ENCODE measurements at regions not wholly inside any gene's neighbourhood (a gene's known extent, or its start where the extent isn't known, plus 50 kb on each side); places are given as distances from the start of the nearest gene placed in this dataset.

DNA sequence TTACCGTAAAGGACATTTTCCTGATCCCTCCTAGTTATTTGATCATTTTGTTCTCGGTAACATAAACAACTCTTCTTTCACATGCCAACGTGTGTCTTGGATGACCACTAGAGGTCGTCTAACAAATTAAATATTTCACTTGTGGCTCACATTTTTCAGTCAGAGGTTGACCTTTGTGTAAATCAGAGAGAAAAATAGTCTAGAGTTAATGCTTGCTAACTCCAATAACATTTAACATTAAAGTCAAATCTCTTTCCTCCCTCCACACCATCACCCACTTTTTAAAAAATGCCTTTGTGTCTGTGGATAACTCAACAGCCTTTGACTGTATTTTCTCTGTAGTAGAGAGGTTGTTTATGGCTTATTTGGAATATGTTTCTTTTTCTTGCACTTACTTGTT lies 220.5 kb upstream of the B3GALT2 start:
- no peaks in the 10 kb centered on the region for H3K9me3 ChIP-seq (ENCODE audit: insufficient read depth, low read depth, low read length)
- H3K4me1 ChIP-seq (ENCODE audit: insufficient read depth, low read length, poor library complexity, severe bottlenecking), result no peaks in the 10 kb centered on the region
- H3K9me2 ChIP-seq (replicated peaks; ENCODE audit: low read depth, low read length), result no peaks in the 10 kb centered on the region
- no peak overlapping the region for H3K4me3 ChIP-seq (ENCODE audit: low read length, poor library complexity, severe bottlenecking)
- peak overlapping the region; percentile 39; the same call in 1 of the 2 replicates for H2AFZ ChIP-seq (ENCODE audit: low read length)
- H3K27me3 ChIP-seq (ENCODE audit: insufficient read depth, low read length, poor library complexity, severe bottlenecking), result no peaks in the 10 kb centered on the region
- H4K20me1 ChIP-seq (ENCODE audit: insufficient read depth, low read length, poor library complexity, severe bottlenecking), result no peaks in the 10 kb centered on the region
- H3K9ac ChIP-seq (ENCODE audit: low read depth, low read length, poor library complexity, severe bottlenecking), result no peak overlapping the region
- H3K36me3 ChIP-seq (ENCODE audit: insufficient read depth, low read length), result no peaks in the 10 kb centered on the region
- H3K79me2 ChIP-seq (ENCODE audit: insufficient read depth, low read length), result no peaks in the 10 kb centered on the region
- H3K4me2 ChIP-seq (ENCODE audit: low read depth, low read length, poor library complexity, severe bottlenecking), result no peak overlapping the region
- H3F3A ChIP-seq (ENCODE audit: low read depth), result no peaks in the 10 kb centered on the region
- no peak for TF ChIP-seq EZH2phosphoT487 (IDR thresholded peaks at IDR 0.05; ENCODE audit: borderline replicate concordance)
- TF ChIP-seq, protein P1, sequence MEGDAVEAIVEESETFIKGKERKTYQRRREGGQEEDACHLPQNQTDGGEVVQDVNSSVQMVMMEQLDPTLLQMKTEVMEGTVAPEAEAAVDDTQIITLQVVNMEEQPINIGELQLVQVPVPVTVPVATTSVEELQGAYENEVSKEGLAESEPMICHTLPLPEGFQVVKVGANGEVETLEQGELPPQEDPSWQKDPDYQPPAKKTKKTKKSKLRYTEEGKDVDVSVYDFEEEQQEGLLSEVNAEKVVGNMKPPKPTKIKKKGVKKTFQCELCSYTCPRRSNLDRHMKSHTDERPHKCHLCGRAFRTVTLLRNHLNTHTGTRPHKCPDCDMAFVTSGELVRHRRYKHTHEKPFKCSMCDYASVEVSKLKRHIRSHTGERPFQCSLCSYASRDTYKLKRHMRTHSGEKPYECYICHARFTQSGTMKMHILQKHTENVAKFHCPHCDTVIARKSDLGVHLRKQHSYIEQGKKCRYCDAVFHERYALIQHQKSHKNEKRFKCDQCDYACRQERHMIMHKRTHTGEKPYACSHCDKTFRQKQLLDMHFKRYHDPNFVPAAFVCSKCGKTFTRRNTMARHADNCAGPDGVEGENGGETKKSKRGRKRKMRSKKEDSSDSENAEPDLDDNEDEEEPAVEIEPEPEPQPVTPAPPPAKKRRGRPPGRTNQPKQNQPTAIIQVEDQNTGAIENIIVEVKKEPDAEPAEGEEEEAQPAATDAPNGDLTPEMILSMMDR (conservative IDR thresholded peaks at IDR 0.05; ENCODE audit: low read length), result peak; percentile 84

DNA sequence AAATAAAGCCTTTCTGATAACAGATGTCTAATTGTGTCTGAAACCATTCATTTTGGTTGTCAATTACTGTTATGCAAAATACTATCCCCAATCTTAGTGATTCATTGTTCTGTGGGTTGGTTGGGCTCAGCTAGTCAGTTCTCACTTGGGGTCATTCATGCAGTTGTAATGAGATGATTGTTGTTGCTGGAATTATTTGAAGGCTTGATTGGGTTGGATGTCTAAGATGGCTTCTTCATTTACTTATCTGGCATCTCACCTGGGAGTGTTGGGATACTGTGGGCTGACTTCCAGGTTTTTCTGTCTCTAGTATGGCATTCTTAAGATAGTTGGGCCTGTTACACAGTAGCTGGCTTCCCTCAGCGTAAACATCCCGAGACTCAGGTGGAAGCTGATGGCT lies 217.8 kb upstream of the B3GALT2 start:
- Histone ChIP-seq H3K4me2 (ENCODE audit: low read depth, low read length, poor library complexity, severe bottlenecking) (no peak overlapping the region), H2AFZ (ENCODE audit: low read length) (no peak overlapping the region), H3K9me2 (replicated peaks; ENCODE audit: low read depth, low read length) (no peaks in the 10 kb centered on the region), H3K9ac (ENCODE audit: low read depth, low read length, poor library complexity, severe bottlenecking) (no peak overlapping the region), H3F3A (ENCODE audit: low read depth) (no peaks in the 10 kb centered on the region), H3K79me2 (ENCODE audit: insufficient read depth, low read length) (no peaks in the 10 kb centered on the region), H3K27me3 (ENCODE audit: insufficient read depth, low read length, poor library complexity, severe bottlenecking) (no peaks in the 10 kb centered on the region), H4K20me1 (ENCODE audit: insufficient read depth, low read length, poor library complexity, severe bottlenecking) (no peaks in the 10 kb centered on the region), H3K36me3 (ENCODE audit: insufficient read depth, low read length) (no peaks in the 10 kb centered on the region), H3K4me1 (ENCODE audit: insufficient read depth, low read length, poor library complexity, severe bottlenecking) (no peaks in the 10 kb centered on the region), H3K9me3 (ENCODE audit: insufficient read depth, low read depth, low read length) (no peaks in the 10 kb centered on the region), H3K4me3 (ENCODE audit: low read length, poor library complexity, severe bottlenecking) (no peak overlapping the region)
- TF ChIP-seq, protein P1 (conservative IDR thresholded peaks at IDR 0.05; ENCODE audit: low read length), result no peak
- no peak for TF ChIP-seq EZH2phosphoT487 (IDR thresholded peaks at IDR 0.05; ENCODE audit: borderline replicate concordance)

DNA sequence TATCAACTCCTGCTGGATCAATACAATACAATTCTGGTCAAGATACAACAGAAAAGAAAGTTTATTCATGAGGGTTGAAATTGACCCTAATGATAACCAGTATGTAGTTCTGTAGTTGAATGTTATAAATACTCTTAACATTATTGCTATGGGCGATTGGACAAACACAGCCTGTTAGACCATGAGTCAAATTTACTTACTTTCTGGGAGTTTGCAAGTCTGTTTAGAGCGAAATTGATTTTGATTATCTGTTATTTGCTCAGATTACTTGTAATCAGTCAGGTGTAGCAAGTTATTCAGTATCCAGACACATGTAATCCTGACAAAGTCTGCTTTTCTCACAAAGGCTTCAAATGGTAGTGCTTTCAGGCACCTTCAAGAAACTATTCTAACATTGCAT lies 216.6 kb upstream of the B3GALT2 start:
- Histone ChIP-seq H3K4me1 (ENCODE audit: insufficient read depth, low read length, poor library complexity, severe bottlenecking) (no peaks in the 10 kb centered on the region), H3F3A (ENCODE audit: low read depth) (no peaks in the 10 kb centered on the region), H3K36me3 (ENCODE audit: insufficient read depth, low read length) (no peaks in the 10 kb centered on the region), H3K9ac (ENCODE audit: low read depth, low read length, poor library complexity, severe bottlenecking) (no peak overlapping the region), H3K4me3 (ENCODE audit: low read length, poor library complexity, severe bottlenecking) (no peak overlapping the region), H3K27me3 (ENCODE audit: insufficient read depth, low read length, poor library complexity, severe bottlenecking) (no peaks in the 10 kb centered on the region), H4K20me1 (ENCODE audit: insufficient read depth, low read length, poor library complexity, severe bottlenecking) (no peaks in the 10 kb centered on the region), H3K9me3 (ENCODE audit: insufficient read depth, low read depth, low read length) (no peaks in the 10 kb centered on the region), H3K79me2 (ENCODE audit: insufficient read depth, low read length) (no peaks in the 10 kb centered on the region), H3K4me2 (ENCODE audit: low read depth, low read length, poor library complexity, severe bottlenecking) (no peak overlapping the region), H2AFZ (ENCODE audit: low read length) (no peak overlapping the region), H3K9me2 (replicated peaks; ENCODE audit: low read depth, low read length) (no peaks in the 10 kb centered on the region)
- TF ChIP-seq EZH2phosphoT487 (IDR thresholded peaks at IDR 0.05; ENCODE audit: borderline replicate concordance), result no peak
- TF ChIP-seq, protein P1 (conservative IDR thresholded peaks at IDR 0.05; ENCODE audit: low read length), result no peak

Data from Loucy (cell line).